PC-3 (cell line): ENCODE measurements at regions not wholly inside any gene's neighbourhood (a gene's known extent, or its start where the extent isn't known, plus 50 kb on each side); places are given as distances from the start of the nearest gene placed in this dataset.

Experiments
- EZH2 ChIP-seq: fragments of 300-600 bp; sonication (generic); IDR thresholded peaks from one replicate; pipeline ENCODE4 v1.6.1; 2017; ENCODE audit warnings: antibody characterized with exemption, mild to moderate bottlenecking, low read length; ENCODE audit not compliant: unreplicated experiment
- TF ChIP-seq, protein P1 (sequence below): fragments of 300-600 bp; sonication (generic); conservative IDR thresholded peaks from 2 replicates; pipeline ENCODE4 v1.5.1; 2017; ENCODE audit warnings: antibody characterized with exemption, low read depth, mild to moderate bottlenecking, low read length

DNA sequence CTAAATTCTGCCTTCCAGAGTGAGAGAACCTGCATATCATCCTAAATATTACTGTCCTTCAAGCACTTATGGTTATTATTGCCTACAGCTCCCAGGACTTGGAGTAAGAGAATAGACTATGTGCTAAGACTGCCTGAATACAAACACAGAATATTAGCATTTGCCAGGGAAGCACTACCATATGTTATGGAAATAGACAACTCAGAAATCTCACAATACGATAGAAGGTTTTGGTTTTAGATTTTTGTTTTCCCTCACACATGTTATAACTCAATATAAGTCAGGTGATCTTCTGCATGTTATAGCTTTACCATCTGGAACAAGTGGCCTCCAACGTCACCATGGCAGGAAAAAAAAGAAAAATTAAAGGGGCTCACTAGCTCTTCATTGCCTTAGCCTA is 413.9 kb downstream of the LRRIQ3 start:
- TF ChIP-seq, protein P1, sequence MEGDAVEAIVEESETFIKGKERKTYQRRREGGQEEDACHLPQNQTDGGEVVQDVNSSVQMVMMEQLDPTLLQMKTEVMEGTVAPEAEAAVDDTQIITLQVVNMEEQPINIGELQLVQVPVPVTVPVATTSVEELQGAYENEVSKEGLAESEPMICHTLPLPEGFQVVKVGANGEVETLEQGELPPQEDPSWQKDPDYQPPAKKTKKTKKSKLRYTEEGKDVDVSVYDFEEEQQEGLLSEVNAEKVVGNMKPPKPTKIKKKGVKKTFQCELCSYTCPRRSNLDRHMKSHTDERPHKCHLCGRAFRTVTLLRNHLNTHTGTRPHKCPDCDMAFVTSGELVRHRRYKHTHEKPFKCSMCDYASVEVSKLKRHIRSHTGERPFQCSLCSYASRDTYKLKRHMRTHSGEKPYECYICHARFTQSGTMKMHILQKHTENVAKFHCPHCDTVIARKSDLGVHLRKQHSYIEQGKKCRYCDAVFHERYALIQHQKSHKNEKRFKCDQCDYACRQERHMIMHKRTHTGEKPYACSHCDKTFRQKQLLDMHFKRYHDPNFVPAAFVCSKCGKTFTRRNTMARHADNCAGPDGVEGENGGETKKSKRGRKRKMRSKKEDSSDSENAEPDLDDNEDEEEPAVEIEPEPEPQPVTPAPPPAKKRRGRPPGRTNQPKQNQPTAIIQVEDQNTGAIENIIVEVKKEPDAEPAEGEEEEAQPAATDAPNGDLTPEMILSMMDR, result no peak
- no peak for TF ChIP-seq EZH2
